Vagina (tissue), 2 donors: ENCODE measurements at regions not wholly inside any gene's neighbourhood (a gene's known extent, or its start where the extent isn't known, plus 50 kb on each side); places are given as distances from the start of the nearest gene placed in this dataset.

Experiments
- DNase-seq, 2 donors: peaks; one replicate each; pipeline ENCODE4 v3.0.0-alpha.2; 2017; ENCODE audit errors: extremely low spot score in 2 of 2
- H3K27ac ChIP-seq: fragments of 200-600 bp; sonication (generic); one replicate; pipeline ENCODE4 v1.5.1; 2019
- H3K27me3 ChIP-seq: fragments of 200-600 bp; sonication (generic); one replicate; pipeline ENCODE4 v1.5.1; 2019
- H3K36me3 ChIP-seq, 2 donors: fragments of 200-600 bp; sonication (generic); one replicate each; pipeline ENCODE4 v1.5.1; 2017 to 2019
- H3K4me1 ChIP-seq: fragments of 200-600 bp; sonication (generic); one replicate; pipeline ENCODE4 v1.5.1; 2019
- H3K4me3 ChIP-seq, 2 donors: fragments of 200-600 bp; sonication (generic); 1 replicate in 1 of 2; 2 replicates in 1 of 2; pipeline ENCODE4 v1.5.1; 2016 to 2019
- H3K9me3 ChIP-seq: fragments of 200-600 bp; sonication (generic); one replicate; pipeline ENCODE4 v1.5.1; 2019
- POLR2A ChIP-seq, 2 donors: fragments of 450-650 bp; IDR thresholded peaks; one replicate each; pipeline ENCODE4 v1.6.1; 2017; ENCODE audit warnings: antibody characterized with exemption in 2 of 2, mild to moderate bottlenecking in 2 of 2, moderate library complexity in 2 of 2
- POLR2AphosphoS5 ChIP-seq, 2 donors: sonication (generic); formaldehyde crosslinking; IDR thresholded peaks; one replicate each; pipeline ENCODE4 v1.9.0; 2017; ENCODE audit warnings: antibody characterized with exemption in 2 of 2, mild to moderate bottlenecking in 2 of 2, low read depth in 1 of 2; ENCODE audit not compliant: insufficient read depth in 1 of 2
- intact Hi-C: fragments of 100-400 bp; cut with DNase I; formaldehyde crosslinking; loops from one replicate; pipeline ENCODE4 v1.15.1; 2023
- TF ChIP-seq, protein P1 (sequence below), 3 experiments: fragments of 450-650 bp in 2 of 3; fragments of 200-600 bp in 1 of 3; sonication (generic) in 1 of 3; IDR thresholded peaks; one replicate each; pipeline ENCODE4 v1.5.1; 2017 to 2019; ENCODE audit warnings: antibody characterized with exemption in 3 of 3, mild to moderate bottlenecking in 2 of 3, moderate library complexity in 2 of 3

DNA sequence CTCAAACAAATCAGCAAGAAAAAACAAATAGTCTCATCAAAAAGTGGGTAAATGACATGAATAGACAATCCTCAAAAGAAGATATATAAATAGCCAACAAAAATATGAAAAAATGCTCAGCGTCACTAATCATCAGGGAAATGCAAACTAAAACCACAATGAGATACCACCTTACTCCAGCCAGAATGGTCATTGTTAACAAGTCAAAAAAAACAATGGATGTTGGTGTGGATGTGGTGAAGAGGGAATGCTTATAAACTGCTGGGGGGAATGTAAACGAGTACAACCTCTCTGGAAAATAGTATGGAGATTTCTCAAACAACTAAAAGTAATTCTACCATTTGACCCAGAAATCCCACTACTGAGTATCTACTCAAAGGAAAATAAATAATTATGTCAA lies 239.2 kb upstream of the RFC3 start:
- Histone ChIP-seq H3K27me3 (no peaks in the 10 kb centered on the region), H3K27ac (no peak overlapping the region), H3K4me3 (no peak overlapping the region), H3K4me1 (no peaks in the 10 kb centered on the region), H3K9me3 (no peaks in the 10 kb centered on the region), H3K36me3 (no peaks in the 10 kb centered on the region)
- no peak for DNase-seq
- no peak for TF ChIP-seq POLR2A (IDR thresholded peaks at IDR 0.05)
- TF ChIP-seq, protein P1, sequence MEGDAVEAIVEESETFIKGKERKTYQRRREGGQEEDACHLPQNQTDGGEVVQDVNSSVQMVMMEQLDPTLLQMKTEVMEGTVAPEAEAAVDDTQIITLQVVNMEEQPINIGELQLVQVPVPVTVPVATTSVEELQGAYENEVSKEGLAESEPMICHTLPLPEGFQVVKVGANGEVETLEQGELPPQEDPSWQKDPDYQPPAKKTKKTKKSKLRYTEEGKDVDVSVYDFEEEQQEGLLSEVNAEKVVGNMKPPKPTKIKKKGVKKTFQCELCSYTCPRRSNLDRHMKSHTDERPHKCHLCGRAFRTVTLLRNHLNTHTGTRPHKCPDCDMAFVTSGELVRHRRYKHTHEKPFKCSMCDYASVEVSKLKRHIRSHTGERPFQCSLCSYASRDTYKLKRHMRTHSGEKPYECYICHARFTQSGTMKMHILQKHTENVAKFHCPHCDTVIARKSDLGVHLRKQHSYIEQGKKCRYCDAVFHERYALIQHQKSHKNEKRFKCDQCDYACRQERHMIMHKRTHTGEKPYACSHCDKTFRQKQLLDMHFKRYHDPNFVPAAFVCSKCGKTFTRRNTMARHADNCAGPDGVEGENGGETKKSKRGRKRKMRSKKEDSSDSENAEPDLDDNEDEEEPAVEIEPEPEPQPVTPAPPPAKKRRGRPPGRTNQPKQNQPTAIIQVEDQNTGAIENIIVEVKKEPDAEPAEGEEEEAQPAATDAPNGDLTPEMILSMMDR (IDR thresholded peaks at IDR 0.05): no peak
- TF ChIP-seq POLR2AphosphoS5 (IDR thresholded peaks at IDR 0.05; ENCODE audit: insufficient read depth in 1 of 2, low read depth in 1 of 2): no peak
- intact Hi-C loops: no loop called here

DNA sequence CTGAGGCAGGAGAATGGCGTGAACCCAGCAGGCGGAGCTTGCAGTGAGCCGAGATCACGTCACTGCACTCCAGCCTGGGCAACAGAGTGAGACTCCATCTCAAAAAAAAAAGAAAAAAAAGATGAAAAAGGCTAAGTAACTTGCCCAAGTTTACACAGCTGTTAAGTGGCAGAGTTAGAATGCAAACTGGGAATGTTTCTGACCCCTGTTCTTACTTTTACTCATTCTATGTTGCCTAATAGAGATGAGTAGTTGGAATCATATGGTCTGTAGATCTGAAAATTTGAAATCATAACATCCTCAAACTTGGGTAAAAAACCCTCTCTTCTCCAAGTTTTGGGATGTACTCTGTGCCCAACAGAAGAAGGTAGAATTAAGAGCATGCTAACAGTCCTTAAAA lies 235.8 kb upstream of the RFC3 start:
- intact Hi-C loops: no loop called here
- Histone ChIP-seq H3K4me3 (no peak overlapping the region), H3K36me3 (no peaks in the 10 kb centered on the region), H3K4me1 (no peaks in the 10 kb centered on the region), H3K9me3 (no peaks in the 10 kb centered on the region), H3K27ac (no peak overlapping the region), H3K27me3 (no peaks in the 10 kb centered on the region)
- TF ChIP-seq POLR2AphosphoS5 (IDR thresholded peaks at IDR 0.05; ENCODE audit: insufficient read depth in 1 of 2, low read depth in 1 of 2) (no peak), POLR2A (IDR thresholded peaks at IDR 0.05) (no peak)
- TF ChIP-seq, protein P1 (IDR thresholded peaks at IDR 0.05): no peak
- DNase-seq: no peak

DNA sequence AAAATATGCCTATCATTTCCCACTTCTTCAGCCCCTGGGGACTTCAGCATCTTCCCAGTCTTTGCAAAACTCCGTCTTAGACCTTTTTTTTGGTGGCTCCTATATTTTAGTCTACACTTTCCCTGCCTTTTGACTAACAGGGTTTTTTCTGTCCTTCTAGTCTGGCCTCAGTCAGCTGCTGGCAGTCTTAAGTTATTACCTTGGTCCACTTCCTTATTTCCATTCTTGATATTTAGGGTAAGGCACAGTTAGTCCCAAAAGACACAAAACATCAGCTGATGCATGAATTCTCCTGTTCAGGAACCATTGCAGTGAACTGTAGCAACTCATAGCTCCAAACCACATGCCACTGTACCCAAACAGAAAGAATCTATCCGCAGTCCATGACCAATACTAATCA lies 234.6 kb upstream of the RFC3 start:
- Histone ChIP-seq H3K36me3 (no peaks in the 10 kb centered on the region), H3K4me3 (no peak overlapping the region), H3K4me1 (no peaks in the 10 kb centered on the region), H3K27ac (no peak overlapping the region), H3K27me3 (no peaks in the 10 kb centered on the region), H3K9me3 (no peaks in the 10 kb centered on the region)
- no peak for DNase-seq
- TF ChIP-seq, protein P1 (IDR thresholded peaks at IDR 0.05): no peak
- TF ChIP-seq POLR2A (IDR thresholded peaks at IDR 0.05) (no peak), POLR2AphosphoS5 (IDR thresholded peaks at IDR 0.05; ENCODE audit: insufficient read depth in 1 of 2, low read depth in 1 of 2) (no peak)
- intact Hi-C loops: no loop called here

DNA sequence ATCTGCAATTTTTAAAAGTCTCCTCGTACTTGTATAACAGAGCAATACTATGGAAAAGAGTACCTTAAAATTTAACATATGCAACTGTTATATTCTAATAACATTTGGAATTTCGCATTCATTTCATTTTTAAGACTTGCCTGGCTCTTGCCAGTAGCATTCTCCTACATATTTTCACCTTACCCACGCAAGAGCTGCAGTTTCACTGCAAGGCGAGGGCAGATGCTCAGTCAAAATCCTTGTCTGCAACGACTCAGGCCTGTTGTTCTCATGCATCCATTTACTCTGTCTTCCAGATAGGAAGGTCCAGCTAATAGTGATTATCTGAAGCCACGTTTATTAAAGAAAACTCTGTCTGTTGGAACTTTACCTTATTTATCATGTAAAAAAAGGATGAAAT lies 227.0 kb upstream of the RFC3 start:
- no peak overlapping the region for H3K27ac ChIP-seq
- H3K36me3 ChIP-seq: no peaks in the 10 kb centered on the region
- DNase-seq: no peak
- H3K9me3 ChIP-seq: no peaks in the 10 kb centered on the region
- intact Hi-C loops: no loop called here
- no peak for TF ChIP-seq POLR2AphosphoS5 (IDR thresholded peaks at IDR 0.05; ENCODE audit: insufficient read depth in 1 of 2, low read depth in 1 of 2)
- no peak for TF ChIP-seq POLR2A (IDR thresholded peaks at IDR 0.05)
- TF ChIP-seq, protein P1 (IDR thresholded peaks at IDR 0.05): no peak
- no peaks in the 10 kb centered on the region for H3K4me1 ChIP-seq
- no peak overlapping the region for H3K4me3 ChIP-seq
- H3K27me3 ChIP-seq: no peaks in the 10 kb centered on the region

DNA sequence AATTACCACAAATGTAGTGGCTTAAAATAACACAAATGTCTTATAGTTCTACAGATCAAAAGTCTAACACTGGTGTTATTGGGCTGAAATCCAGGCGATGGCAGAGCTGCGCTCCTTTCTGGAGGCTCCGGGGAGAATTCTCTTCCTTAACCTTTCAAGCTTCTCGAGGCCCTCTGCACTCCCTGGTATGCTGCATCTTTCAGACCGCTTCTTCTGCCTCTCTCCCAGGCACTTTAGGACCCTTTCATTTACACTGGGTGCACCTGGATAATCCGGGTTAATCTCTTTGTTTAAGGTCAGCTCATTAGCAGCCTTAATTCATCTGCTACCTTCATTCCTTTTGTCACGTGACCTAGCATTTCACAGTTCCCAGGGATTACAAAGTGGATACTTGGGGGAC lies 211.3 kb upstream of the RFC3 start:
- intact Hi-C loops: no loop called here
- Histone ChIP-seq H3K36me3 (no peaks in the 10 kb centered on the region), H3K27ac (no peak overlapping the region), H3K4me1 (no peaks in the 10 kb centered on the region), H3K9me3 (no peaks in the 10 kb centered on the region), H3K27me3 (no peaks in the 10 kb centered on the region), H3K4me3 (no peak overlapping the region)
- TF ChIP-seq POLR2AphosphoS5 (IDR thresholded peaks at IDR 0.05; ENCODE audit: insufficient read depth in 1 of 2, low read depth in 1 of 2) (no peak), POLR2A (IDR thresholded peaks at IDR 0.05) (no peak)
- TF ChIP-seq, protein P1 (IDR thresholded peaks at IDR 0.05): no peak
- DNase-seq: no peak
